NT2/D1 (cell line): ENCODE measurements at regions not wholly inside any gene's neighbourhood (a gene's known extent, or its start where the extent isn't known, plus 50 kb on each side); places are given as distances from the start of the nearest gene placed in this dataset.

Experiments
- DNase-seq: peaks from one replicate; pipeline ENCODE4 v3.0.0-alpha.2; 2011; ENCODE audit warnings: low read depth, low spot score
- H3K27me3 ChIP-seq: 2 replicates; pipeline ENCODE4 v1.6.0; 2011; ENCODE audit warnings: mild to moderate bottlenecking; ENCODE audit not compliant: insufficient read length, insufficient read depth
- H3K36me3 ChIP-seq: 2 replicates; pipeline ENCODE4 v1.6.1; 2011; ENCODE audit warnings: mild to moderate bottlenecking, low read length, mixed read lengths; ENCODE audit not compliant: insufficient read depth, insufficient read length
- H3K4me1 ChIP-seq: 2 replicates; pipeline ENCODE4 v1.5.1; 2011; ENCODE audit not compliant: insufficient read depth, insufficient read length
- H3K4me3 ChIP-seq: 2 replicates; pipeline ENCODE4 v1.5.1; 2011; ENCODE audit warnings: low read depth; ENCODE audit not compliant: insufficient read length
- H3K9ac ChIP-seq: 2 replicates; pipeline ENCODE4 v1.6.0; 2011; ENCODE audit warnings: low read depth; ENCODE audit not compliant: insufficient read length
- H3K9me3 ChIP-seq: 2 replicates; pipeline ENCODE4 v1.5.1; 2011; ENCODE audit warnings: mild to moderate bottlenecking, low read length; ENCODE audit not compliant: insufficient read depth
- SUZ12 ChIP-seq: IDR thresholded peaks from 2 replicates; pipeline ENCODE4 v1.6.1; 2011; ENCODE audit not compliant: insufficient read length, insufficient read depth; ENCODE audit errors: extremely low read depth
- YY1 ChIP-seq: IDR thresholded peaks from 2 replicates; pipeline ENCODE4 v1.6.1; 2011; ENCODE audit not compliant: insufficient read length, insufficient read depth
- ZNF274 ChIP-seq: IDR thresholded peaks from 2 replicates; pipeline ENCODE4 v1.6.1; 2011; ENCODE audit warnings: mild to moderate bottlenecking, low read depth, low read length

- TF ChIP-seq SUZ12 (no peak), ZNF274 (no peak), YY1 (no peak)
- Histone ChIP-seq H3K4me1 (no peaks in the 10 kb centered on the region), H3K27me3 (no peaks in the 10 kb centered on the region), H3K9ac (no peak overlapping the region), H3K4me3 (no peak overlapping the region), H3K9me3 (no peaks in the 10 kb centered on the region), H3K36me3 (no peaks in the 10 kb centered on the region)
- no peak for DNase-seq
These were observed 256.5 kb downstream of the CYP26B1 start for GRCh38 chr2:71891155-71891554.

GRCh38 chr2:71889759-71890684, 257.6 kb downstream of the CYP26B1 start:
- no peak overlapping the region for H3K9ac ChIP-seq
- no peak for DNase-seq

GRCh38 chr2:71888751-71889445, 258.8 kb downstream of the CYP26B1 start:
- Histone ChIP-seq H3K27me3 (no peaks in the 10 kb centered on the region), H3K9me3 (peaks cover 5% of the 10 kb centered on the region; the same call in 1 of the 2 replicates), H3K4me3 (no peak overlapping the region), H3K9ac (no peak overlapping the region), H3K4me1 (no peaks in the 10 kb centered on the region), H3K36me3 (no peaks in the 10 kb centered on the region)
- TF ChIP-seq YY1, result no peak
- no peak for DNase-seq

More at GRCh38 chr2:71889759-71890684, 257.6 kb downstream of the CYP26B1 start:
- TF ChIP-seq SUZ12 (no peak), ZNF274 (no peak), YY1 (no peak)
- Histone ChIP-seq H3K4me1 (no peaks in the 10 kb centered on the region), H3K4me3 (no peak overlapping the region), H3K36me3 (no peaks in the 10 kb centered on the region), H3K9me3 (peaks cover 5% of the 10 kb centered on the region; the same call in 1 of the 2 replicates), H3K27me3 (no peaks in the 10 kb centered on the region)

DNA sequence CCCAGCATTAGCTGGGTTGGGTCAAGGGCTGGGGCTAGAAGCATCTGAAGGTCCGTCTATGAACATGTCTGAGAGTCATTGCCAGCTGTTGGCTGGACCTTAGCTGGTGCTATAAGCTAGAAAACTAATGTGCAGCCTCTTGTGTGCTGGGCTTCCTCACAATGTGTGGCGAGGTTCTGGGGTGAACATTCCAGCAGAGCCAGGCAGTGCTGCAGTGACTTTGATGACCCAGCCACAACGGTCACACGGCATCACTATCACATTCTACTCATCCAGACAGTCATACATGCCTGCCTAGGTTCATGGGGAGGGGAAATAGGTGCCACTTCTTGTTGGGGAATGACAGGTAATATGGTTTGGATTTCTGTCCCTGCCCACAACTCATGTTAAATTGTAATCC, 260.5 kb downstream of the CYP26B1 start:
- H3K4me1 ChIP-seq, result peaks cover 3% of the 10 kb centered on the region
- H3K27me3 ChIP-seq, result no peaks in the 10 kb centered on the region
- no peak for DNase-seq

DNA sequence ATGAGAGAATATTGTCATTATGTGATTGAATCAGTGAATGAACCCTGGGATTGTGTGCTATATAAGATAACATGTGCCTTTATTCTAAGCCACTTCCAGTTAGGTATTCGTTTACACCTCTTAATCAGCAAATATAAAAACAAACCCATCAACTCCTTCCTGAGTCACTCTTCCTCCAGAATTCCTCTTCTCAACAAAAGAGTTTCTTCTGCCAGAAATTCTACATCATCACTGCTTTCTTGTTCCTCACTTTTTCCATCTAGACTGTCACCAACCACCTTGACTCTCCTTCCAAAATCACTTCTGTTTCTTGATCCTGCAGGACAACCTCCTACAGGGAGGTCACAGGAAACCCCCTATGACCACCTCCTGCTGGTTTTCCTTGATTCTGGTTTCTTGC, 261.4 kb downstream of the CYP26B1 start:
- H3K9me3 ChIP-seq, result peaks cover 5% of the 10 kb centered on the region; the same call in 1 of the 2 replicates
- H3K9ac ChIP-seq, result no peak overlapping the region
- H3K27me3 ChIP-seq, result no peaks in the 10 kb centered on the region
- no peak overlapping the region for H3K4me3 ChIP-seq
- H3K36me3 ChIP-seq, result no peaks in the 10 kb centered on the region
- DNase-seq, result no peak
- H3K4me1 ChIP-seq, result peaks cover 3% of the 10 kb centered on the region
- TF ChIP-seq ZNF274 (no peak), YY1 (no peak), SUZ12 (no peak)

More for the DNA sequence above, 260.5 kb downstream of the CYP26B1 start:
- TF ChIP-seq YY1, result no peak
- no peak for TF ChIP-seq ZNF274
- no peak for TF ChIP-seq SUZ12
- H3K9ac ChIP-seq, result no peak overlapping the region
- no peak overlapping the region for H3K4me3 ChIP-seq
- peaks cover 5% of the 10 kb centered on the region; the same call in 1 of the 2 replicates for H3K9me3 ChIP-seq
- H3K36me3 ChIP-seq, result no peaks in the 10 kb centered on the region

GRCh38 chr2:71884303-71885042, 263.2 kb downstream of the CYP26B1 start:
- H3K9ac ChIP-seq, result no peak overlapping the region
- no peak for DNase-seq
- TF ChIP-seq YY1 (no peak), SUZ12 (no peak), ZNF274 (no peak)

More at GRCh38 chr2:71884303-71885042, 263.2 kb downstream of the CYP26B1 start:
- peaks cover 3% of the 10 kb centered on the region for H3K4me1 ChIP-seq
- no peak overlapping the region for H3K4me3 ChIP-seq
- no peaks in the 10 kb centered on the region for H3K36me3 ChIP-seq
- H3K27me3 ChIP-seq, result no peaks in the 10 kb centered on the region
- H3K9me3 ChIP-seq, result peaks cover 5% of the 10 kb centered on the region; the same call in 1 of the 2 replicates
